ENCODE measurements at regions not wholly inside any gene's neighbourhood (a gene's known extent, or its start where the extent isn't known, plus 50 kb on each side); places are given as distances from the start of the nearest gene placed in this dataset.

- Mint-ChIP-seq H3K36me3 (ENCODE audit: low read depth) (no peaks in the 10 kb centered on the region), H3K4me1 (ENCODE audit: low read depth) (no peaks in the 10 kb centered on the region), H3K27me3 (peaks cover 14% of the 10 kb centered on the region), H3K27ac (no peak overlapping the region), H3K4me3 (no peak overlapping the region), H3K9me3 (no peaks in the 10 kb centered on the region)
These were observed 252.5 kb upstream of the PLXNA2 start for GRCh38 chr1:208496467-208497371.

DNA sequence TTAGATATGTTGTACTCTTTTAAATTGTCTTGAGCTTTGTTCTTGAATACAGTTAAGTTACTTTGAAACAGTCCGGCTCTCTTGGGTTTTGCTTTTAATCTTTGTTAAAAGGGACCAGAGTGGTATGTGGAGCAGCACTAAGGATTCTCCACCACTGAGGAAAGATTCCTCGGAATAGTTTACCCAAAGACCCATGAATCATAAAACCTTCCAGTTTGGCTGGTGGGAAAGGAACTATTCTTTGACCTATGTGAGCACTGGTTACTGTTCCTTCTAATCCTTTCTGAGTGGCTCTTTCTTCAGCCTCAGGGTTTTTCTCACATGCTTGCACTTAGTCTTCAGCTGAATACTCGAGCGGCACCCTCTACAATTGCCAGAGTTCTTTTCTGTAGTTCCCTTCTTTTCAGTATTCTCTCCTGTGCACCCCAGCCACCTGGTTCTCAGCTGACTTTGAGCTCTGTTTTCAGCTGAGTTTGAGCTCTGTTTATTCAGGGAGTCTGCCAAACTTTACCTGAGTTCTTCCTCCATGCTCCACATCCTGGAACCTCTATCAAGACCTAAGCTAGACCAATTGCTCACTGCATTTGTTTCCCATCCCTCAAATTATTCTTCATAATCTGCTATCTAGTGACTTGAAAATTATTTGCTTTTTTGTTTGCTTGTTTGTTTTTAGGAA lies 253.8 kb upstream of the PLXNA2 start:
- H3K9me3 Mint-ChIP-seq, result no peaks in the 10 kb centered on the region
- no peak overlapping the region for H3K4me3 Mint-ChIP-seq
- no peaks in the 10 kb centered on the region for H3K4me1 Mint-ChIP-seq (ENCODE audit: low read depth)
- peaks cover 18% of the 10 kb centered on the region for H3K27me3 Mint-ChIP-seq
- no peak overlapping the region for H3K27ac Mint-ChIP-seq
- H3K36me3 Mint-ChIP-seq (ENCODE audit: low read depth), result no peaks in the 10 kb centered on the region

DNA sequence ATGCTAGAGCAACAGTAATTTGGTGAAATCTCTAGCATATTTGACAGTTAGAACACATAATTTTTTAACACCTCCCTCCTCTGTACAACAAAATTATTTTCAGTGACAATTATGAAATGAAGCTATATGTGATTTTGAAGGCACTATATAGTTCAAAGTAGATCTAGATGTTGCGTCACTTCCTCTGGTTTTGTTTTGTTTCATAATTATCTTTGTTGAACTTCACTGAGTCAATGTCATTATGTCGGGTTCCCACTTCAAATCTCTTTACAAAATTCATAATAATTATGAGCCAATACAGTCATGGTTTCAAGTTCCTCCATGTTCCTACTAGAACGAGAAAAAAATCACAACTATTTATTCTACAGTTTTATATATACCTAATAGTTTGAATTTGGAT lies 254.8 kb upstream of the PLXNA2 start:
- Mint-ChIP-seq H3K4me1 (ENCODE audit: low read depth) (no peaks in the 10 kb centered on the region), H3K4me3 (no peak overlapping the region), H3K27me3 (peaks cover 15% of the 10 kb centered on the region), H3K9me3 (no peaks in the 10 kb centered on the region), H3K36me3 (ENCODE audit: low read depth) (no peaks in the 10 kb centered on the region), H3K27ac (no peak overlapping the region)

GRCh38 chr1:208499601-208500000 lies 255.4 kb upstream of the PLXNA2 start:
- Mint-ChIP-seq H3K27me3 (peaks cover 13% of the 10 kb centered on the region), H3K9me3 (no peaks in the 10 kb centered on the region), H3K27ac (no peak overlapping the region), H3K36me3 (ENCODE audit: low read depth) (no peaks in the 10 kb centered on the region), H3K4me3 (no peak overlapping the region), H3K4me1 (ENCODE audit: low read depth) (no peaks in the 10 kb centered on the region)

DNA sequence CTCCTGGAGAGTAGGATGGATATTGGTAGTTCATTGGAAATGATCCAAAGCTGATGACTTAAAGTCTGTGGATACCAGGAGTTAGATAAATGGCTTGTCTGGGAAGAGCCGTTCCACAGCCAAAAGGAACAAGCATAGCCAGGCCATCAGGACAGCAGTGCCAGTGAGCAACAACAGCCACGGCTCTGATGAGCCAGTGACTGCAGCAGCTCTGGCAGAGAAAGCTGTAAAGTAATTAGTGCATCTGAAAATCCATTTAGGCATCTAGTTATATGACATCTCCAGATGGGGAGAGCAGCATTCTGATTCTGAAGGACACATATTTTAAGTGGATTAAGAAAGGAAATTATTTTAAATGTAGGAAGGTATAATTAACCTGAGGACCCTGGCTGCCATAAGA lies 256.2 kb upstream of the PLXNA2 start:
- no peaks in the 10 kb centered on the region for H3K4me1 Mint-ChIP-seq (ENCODE audit: low read depth)

DNA sequence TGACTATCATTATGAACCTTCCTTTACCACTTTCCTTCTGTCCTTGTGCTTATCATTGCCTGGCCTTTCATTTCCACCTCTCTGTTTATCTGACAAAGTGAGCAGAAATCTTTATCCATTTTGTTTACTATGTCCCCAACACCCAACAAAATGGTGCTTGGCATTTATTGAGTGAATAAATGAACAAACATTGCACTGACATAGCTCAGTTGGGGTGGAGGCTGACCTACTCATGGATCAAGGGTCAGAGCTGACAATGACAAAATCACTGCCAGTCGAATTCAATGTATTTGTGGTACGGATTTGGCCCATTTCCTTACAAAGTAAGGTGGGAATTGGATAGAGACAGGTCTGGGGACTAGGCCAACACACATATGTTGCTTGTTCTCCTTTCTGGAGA lies 257.4 kb upstream of the PLXNA2 start:
- Mint-ChIP-seq H3K4me1 (ENCODE audit: low read depth) (no peaks in the 10 kb centered on the region), H3K27me3 (peaks cover 12% of the 10 kb centered on the region), H3K36me3 (ENCODE audit: low read depth) (no peaks in the 10 kb centered on the region), H3K4me3 (no peak overlapping the region), H3K27ac (no peak overlapping the region), H3K9me3 (no peaks in the 10 kb centered on the region)

More for the DNA sequence above, 256.2 kb upstream of the PLXNA2 start:
- H3K9me3 Mint-ChIP-seq, result no peaks in the 10 kb centered on the region
- no peak overlapping the region for H3K4me3 Mint-ChIP-seq
- H3K27ac Mint-ChIP-seq, result no peak overlapping the region
- H3K36me3 Mint-ChIP-seq (ENCODE audit: low read depth), result no peaks in the 10 kb centered on the region
- peaks cover 12% of the 10 kb centered on the region for H3K27me3 Mint-ChIP-seq

- H3K27ac Mint-ChIP-seq, result no peak overlapping the region
- H3K9me3 Mint-ChIP-seq, result no peaks in the 10 kb centered on the region
These were observed 259.6 kb upstream of the PLXNA2 start for GRCh38 chr1:208503787-208504186.

GRCh38 chr1:208506812-208507211 lies 262.6 kb upstream of the PLXNA2 start:
- Mint-ChIP-seq H3K27ac (no peak overlapping the region), H3K9me3 (no peaks in the 10 kb centered on the region), H3K36me3 (ENCODE audit: low read depth) (no peaks in the 10 kb centered on the region), H3K4me3 (no peak overlapping the region), H3K27me3 (peaks cover 6% of the 10 kb centered on the region), H3K4me1 (ENCODE audit: low read depth) (no peaks in the 10 kb centered on the region)

More at GRCh38 chr1:208503787-208504186, 259.6 kb upstream of the PLXNA2 start:
- H3K4me1 Mint-ChIP-seq (ENCODE audit: low read depth), result no peaks in the 10 kb centered on the region
- no peak overlapping the region for H3K4me3 Mint-ChIP-seq
- no peaks in the 10 kb centered on the region for H3K36me3 Mint-ChIP-seq (ENCODE audit: low read depth)
- peaks cover 12% of the 10 kb centered on the region for H3K27me3 Mint-ChIP-seq

DNA sequence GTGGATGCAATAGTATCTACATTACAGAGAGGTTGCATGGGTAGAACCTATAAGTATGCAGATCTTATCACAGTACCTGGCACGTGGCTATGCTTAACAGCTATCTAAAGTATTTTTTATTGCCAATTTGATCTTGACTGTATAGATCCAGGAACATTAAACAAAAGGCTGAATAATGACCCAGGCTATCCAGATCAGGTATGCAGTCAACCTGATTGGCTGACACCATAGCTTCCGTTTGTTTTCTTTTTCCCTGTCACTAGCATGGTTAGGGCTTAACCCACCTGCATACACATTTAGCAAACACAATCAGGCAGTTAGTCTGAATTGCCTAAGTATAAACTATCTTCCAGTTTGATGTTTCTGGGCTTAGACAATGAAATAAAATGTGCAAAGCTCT lies 264.9 kb upstream of the PLXNA2 start:
- H3K27me3 Mint-ChIP-seq, result peaks cover 3% of the 10 kb centered on the region
- no peak overlapping the region for H3K27ac Mint-ChIP-seq
- H3K4me1 Mint-ChIP-seq (ENCODE audit: low read depth), result no peaks in the 10 kb centered on the region
- no peaks in the 10 kb centered on the region for H3K36me3 Mint-ChIP-seq (ENCODE audit: low read depth)
- no peak overlapping the region for H3K4me3 Mint-ChIP-seq
- no peaks in the 10 kb centered on the region for H3K9me3 Mint-ChIP-seq

DNA sequence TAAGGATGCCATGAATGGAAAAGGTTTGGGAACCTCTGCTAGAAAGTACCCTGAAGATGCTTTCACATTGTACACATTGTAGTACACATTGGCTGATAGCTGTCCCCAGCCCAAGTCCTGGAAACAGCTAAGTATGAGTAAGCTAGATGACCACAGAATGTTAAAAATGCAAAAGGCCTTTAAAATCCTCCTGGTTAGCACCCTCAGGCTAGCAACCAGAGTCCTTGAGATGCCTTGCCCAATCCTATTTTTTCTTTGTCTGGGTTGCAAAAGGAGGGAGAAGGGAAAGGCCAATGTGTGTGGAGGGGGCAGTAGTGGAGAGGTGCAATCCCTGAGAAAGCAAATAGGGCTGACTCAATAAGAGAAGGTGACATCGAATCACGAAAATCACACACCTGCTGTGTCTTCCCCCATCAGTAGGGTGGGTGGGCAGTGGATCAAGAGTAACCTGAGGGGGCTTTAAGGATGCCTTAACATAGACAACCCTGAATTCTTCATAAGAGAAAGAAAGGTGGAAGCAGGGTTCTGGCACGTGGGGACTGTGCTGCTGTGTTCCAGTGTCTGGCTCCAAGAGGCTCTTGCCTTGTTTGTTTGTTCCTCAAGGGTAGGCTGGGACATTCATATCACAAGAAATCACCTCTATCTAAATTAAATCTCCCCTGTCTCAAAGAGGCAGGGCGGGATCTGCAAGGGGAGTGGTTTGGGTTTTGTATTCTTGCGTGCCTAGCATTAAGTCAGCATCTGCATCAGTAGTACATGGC lies 266.2 kb upstream of the PLXNA2 start:
- Mint-ChIP-seq H3K27ac (no peak overlapping the region), H3K4me1 (ENCODE audit: low read depth) (no peaks in the 10 kb centered on the region), H3K36me3 (ENCODE audit: low read depth) (no peaks in the 10 kb centered on the region), H3K27me3 (no peaks in the 10 kb centered on the region), H3K4me3 (no peak overlapping the region), H3K9me3 (no peaks in the 10 kb centered on the region)

DNA sequence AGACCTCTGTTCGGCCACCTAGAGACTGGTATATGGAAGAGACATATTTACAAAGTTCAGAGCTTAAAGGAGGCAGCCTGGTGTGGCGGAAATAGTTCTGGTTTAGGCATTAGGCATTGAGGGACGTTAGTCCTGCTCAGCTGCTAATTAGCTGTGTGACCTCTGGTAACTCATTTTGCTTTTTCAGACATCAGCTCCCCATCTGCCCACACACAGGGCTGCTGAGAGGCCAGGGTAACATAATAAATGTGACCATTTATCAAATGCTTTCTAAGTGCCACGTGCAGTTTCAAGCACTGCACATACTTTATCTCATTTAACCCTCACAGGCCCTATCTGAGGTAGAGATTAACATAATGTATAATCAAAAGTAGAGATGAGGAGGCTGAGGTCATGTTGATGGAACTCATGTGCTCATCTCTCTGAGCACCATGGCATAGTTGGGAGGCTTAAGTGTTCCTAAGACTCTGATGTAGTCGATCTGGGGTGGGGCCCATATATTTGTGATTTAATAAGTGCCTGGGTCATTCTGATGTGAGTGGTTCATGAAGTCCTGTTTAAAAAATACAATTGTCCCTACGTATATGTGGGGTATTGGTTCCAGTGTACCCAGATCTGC lies 267.2 kb upstream of the PLXNA2 start:
- Mint-ChIP-seq H3K27ac (no peak overlapping the region), H3K4me1 (ENCODE audit: low read depth) (no peaks in the 10 kb centered on the region), H3K27me3 (no peaks in the 10 kb centered on the region), H3K4me3 (no peak overlapping the region), H3K9me3 (peaks cover 4% of the 10 kb centered on the region), H3K36me3 (ENCODE audit: low read depth) (no peaks in the 10 kb centered on the region)

- peaks cover 11% of the 10 kb centered on the region for H3K9me3 Mint-ChIP-seq
- no peaks in the 10 kb centered on the region for H3K27me3 Mint-ChIP-seq
- no peaks in the 10 kb centered on the region for H3K4me1 Mint-ChIP-seq (ENCODE audit: low read depth)
- no peak overlapping the region for H3K27ac Mint-ChIP-seq
- no peaks in the 10 kb centered on the region for H3K36me3 Mint-ChIP-seq (ENCODE audit: low read depth)
- H3K4me3 Mint-ChIP-seq, result no peak overlapping the region
These were observed 269.6 kb upstream of the PLXNA2 start for GRCh38 chr1:208513799-208514198.

GRCh38 chr1:208515129-208515528 lies 270.9 kb upstream of the PLXNA2 start:
- Mint-ChIP-seq H3K36me3 (ENCODE audit: low read depth) (no peaks in the 10 kb centered on the region), H3K9me3 (peaks cover 11% of the 10 kb centered on the region), H3K4me3 (no peak overlapping the region), H3K27ac (no peak overlapping the region), H3K4me1 (ENCODE audit: low read depth) (no peaks in the 10 kb centered on the region), H3K27me3 (no peaks in the 10 kb centered on the region)

- Mint-ChIP-seq H3K27ac (no peak overlapping the region), H3K27me3 (no peaks in the 10 kb centered on the region), H3K36me3 (ENCODE audit: low read depth) (no peaks in the 10 kb centered on the region), H3K9me3 (peaks cover 11% of the 10 kb centered on the region), H3K4me3 (no peak overlapping the region), H3K4me1 (ENCODE audit: low read depth) (no peaks in the 10 kb centered on the region)
These were observed 272.6 kb upstream of the PLXNA2 start for GRCh38 chr1:208516780-208517179.

All from stimulated activated naive CD8-positive, alpha-beta T cell treated with anti-CD3 and anti-CD28 coated beads, Interleukin-15, Interleukin-2, amounts not matched to agents 100 ng/mL and 50 ng/mL, for 24 hours (primary cell).